HS-5 (cell line): ENCODE measurements at regions not wholly inside any gene's neighbourhood (a gene's known extent, or its start where the extent isn't known, plus 50 kb on each side); places are given as distances from the start of the nearest gene placed in this dataset.
A peak's percentile ranks its signal among the peaks of the same experiment; 100 is the strongest.
"Not testable (repeated sequence)": the region's sequence is repeated elsewhere in the genome, so short reads cannot be mapped to it uniquely, and the experiment has no call there.

ENCODE experiments used
- DNase-seq: peaks from one replicate; pipeline ENCODE4 v3.0.0-alpha.2; 2012; ENCODE audit warnings: low read depth

- no peak for DNase-seq
These were observed 468.2 kb downstream of the MMUT start for GRCh38 chr6:48994811-48995210.

- DNase-seq: no peak
These were observed 472.3 kb downstream of the MMUT start for GRCh38 chr6:48990739-48991138.

- DNase-seq: no peak
These were observed 476.2 kb downstream of the MMUT start for GRCh38 chr6:48986845-48987244.

- no peak for DNase-seq
These were observed 476.9 kb downstream of the MMUT start for GRCh38 chr6:48986105-48986504.

- DNase-seq: no peak
These were observed 478.0 kb downstream of the MMUT start for GRCh38 chr6:48985025-48985424.

- DNase-seq: not testable (repeated sequence)
These were observed 479.1 kb downstream of the MMUT start for GRCh38 chr6:48983968-48984367.

GRCh38 chr6:48983377-48983776, 479.7 kb downstream of the MMUT start:
- DNase-seq: no peak

- no peak for DNase-seq
These were observed 483.2 kb downstream of the MMUT start for GRCh38 chr6:48979806-48980205.

GRCh38 chr6:48979085-48979484, 484.0 kb downstream of the MMUT start:
- no peak for DNase-seq

GRCh38 chr6:48978016-48978415, 485.0 kb downstream of the MMUT start:
- DNase-seq: peak; percentile 24

- DNase-seq: no peak
These were observed 485.5 kb downstream of the MMUT start for GRCh38 chr6:48977573-48977972.

- no peak for DNase-seq
These were observed 489.6 kb downstream of the MMUT start for GRCh38 chr6:48973491-48973890.

GRCh38 chr6:48961781-48962415, 501.2 kb downstream of the MMUT start:
- DNase-seq: no peak

- no peak for DNase-seq
These were observed 503.6 kb downstream of the MMUT start for GRCh38 chr6:48959251-48960060.

- no peak for DNase-seq
These were observed 505.3 kb downstream of the MMUT start for GRCh38 chr6:48957781-48958180.

- DNase-seq: no peak
These were observed 511.1 kb downstream of the MMUT start for GRCh38 chr6:48951917-48952316.

- DNase-seq: not testable (repeated sequence)
These were observed 518.8 kb downstream of the MMUT start for GRCh38 chr6:48944276-48944675.

- peak; percentile 2 for DNase-seq
These were observed 529.9 kb downstream of the MMUT start for GRCh38 chr6:48933136-48933535.

- DNase-seq: no peak
These were observed 534.1 kb downstream of the MMUT start for GRCh38 chr6:48928937-48929336.

GRCh38 chr6:48922837-48923236, 540.2 kb downstream of the MMUT start:
- no peak for DNase-seq

GRCh38 chr6:48919555-48919954, 543.5 kb downstream of the MMUT start:
- DNase-seq: no peak

- DNase-seq: no peak
These were observed 545.8 kb downstream of the MMUT start for GRCh38 chr6:48917233-48917632.

- no peak for DNase-seq
These were observed 546.4 kb downstream of the MMUT start for GRCh38 chr6:48916607-48917006.

GRCh38 chr6:48915591-48915990, 547.5 kb downstream of the MMUT start:
- DNase-seq: no peak
